Vagina (tissue), 2 donors: ENCODE measurements at regions not wholly inside any gene's neighbourhood (a gene's known extent, or its start where the extent isn't known, plus 50 kb on each side); places are given as distances from the start of the nearest gene placed in this dataset.
"Not testable (repeated sequence)": the region's sequence is repeated elsewhere in the genome, so short reads cannot be mapped to it uniquely, and the experiment has no call there.

Experiments used
- DNase-seq, 2 donors: peaks; one replicate each; pipeline ENCODE4 v3.0.0-alpha.2; 2017; ENCODE audit errors: extremely low spot score in 2 of 2
- H3K27ac ChIP-seq: fragments of 200-600 bp; sonication (generic); one replicate; pipeline ENCODE4 v1.5.1; 2019
- H3K27me3 ChIP-seq: fragments of 200-600 bp; sonication (generic); one replicate; pipeline ENCODE4 v1.5.1; 2019
- H3K36me3 ChIP-seq, 2 donors: fragments of 200-600 bp; sonication (generic); one replicate each; pipeline ENCODE4 v1.5.1; 2017 to 2019
- H3K4me1 ChIP-seq: fragments of 200-600 bp; sonication (generic); one replicate; pipeline ENCODE4 v1.5.1; 2019
- H3K4me3 ChIP-seq, 2 donors: fragments of 200-600 bp; sonication (generic); 1 replicate in 1 of 2; 2 replicates in 1 of 2; pipeline ENCODE4 v1.5.1; 2016 to 2019
- H3K9me3 ChIP-seq: fragments of 200-600 bp; sonication (generic); one replicate; pipeline ENCODE4 v1.5.1; 2019
- intact Hi-C: fragments of 100-400 bp; cut with DNase I; formaldehyde crosslinking; loops from one replicate; pipeline ENCODE4 v1.15.1; 2023

GRCh38 chr21:6074935-6075334, 4446.4 kb upstream of the TPTE start:
- H3K27me3 ChIP-seq, DNase-seq, H3K36me3 ChIP-seq, H3K27ac ChIP-seq, H3K4me3 ChIP-seq, intact Hi-C loops, H3K4me1 ChIP-seq, H3K9me3 ChIP-seq: not testable (repeated sequence)

GRCh38 chr21:6075627-6076208, 4445.7 kb upstream of the TPTE start:
- H3K36me3 ChIP-seq, H3K9me3 ChIP-seq, H3K27me3 ChIP-seq, H3K4me1 ChIP-seq, H3K27ac ChIP-seq, DNase-seq, intact Hi-C loops, H3K4me3 ChIP-seq: not testable (repeated sequence)

GRCh38 chr21:6077358-6077757, 4444.0 kb upstream of the TPTE start:
- H3K27me3 ChIP-seq, H3K4me1 ChIP-seq, H3K9me3 ChIP-seq, intact Hi-C loops, DNase-seq, H3K4me3 ChIP-seq, H3K27ac ChIP-seq, H3K36me3 ChIP-seq: not testable (repeated sequence)

- H3K27ac ChIP-seq, H3K36me3 ChIP-seq, DNase-seq, H3K4me3 ChIP-seq, H3K4me1 ChIP-seq, H3K27me3 ChIP-seq, H3K9me3 ChIP-seq, intact Hi-C loops: not testable (repeated sequence)
Observed at GRCh38 chr21:6078902-6079301, 4442.5 kb upstream of the TPTE start.

- H3K36me3 ChIP-seq, H3K4me3 ChIP-seq, DNase-seq, intact Hi-C loops, H3K27ac ChIP-seq, H3K27me3 ChIP-seq, H3K9me3 ChIP-seq, H3K4me1 ChIP-seq: not testable (repeated sequence)
Observed at GRCh38 chr21:6080941-6081655, 4440.3 kb upstream of the TPTE start.

GRCh38 chr21:6082166-6082565, 4439.2 kb upstream of the TPTE start:
- not testable (repeated sequence) for DNase-seq

GRCh38 chr21:6083574-6084120, 4437.7 kb upstream of the TPTE start:
- intact Hi-C loops, H3K36me3 ChIP-seq, H3K9me3 ChIP-seq, H3K27me3 ChIP-seq, H3K4me3 ChIP-seq, H3K4me1 ChIP-seq, H3K27ac ChIP-seq, DNase-seq: not testable (repeated sequence)

More at GRCh38 chr21:6082166-6082565, 4439.2 kb upstream of the TPTE start:
- H3K27me3 ChIP-seq, H3K9me3 ChIP-seq, H3K4me3 ChIP-seq, intact Hi-C loops, H3K27ac ChIP-seq, H3K36me3 ChIP-seq, H3K4me1 ChIP-seq: not testable (repeated sequence)

GRCh38 chr21:6086038-6086437, 4435.3 kb upstream of the TPTE start:
- H3K27ac ChIP-seq, H3K36me3 ChIP-seq: not testable (repeated sequence)

GRCh38 chr21:6087579-6088178, 4433.7 kb upstream of the TPTE start:
- H3K9me3 ChIP-seq, H3K27ac ChIP-seq, H3K36me3 ChIP-seq, H3K4me3 ChIP-seq, H3K4me1 ChIP-seq, intact Hi-C loops, DNase-seq, H3K27me3 ChIP-seq: not testable (repeated sequence)

More at GRCh38 chr21:6086038-6086437, 4435.3 kb upstream of the TPTE start:
- H3K4me1 ChIP-seq, H3K4me3 ChIP-seq, H3K27me3 ChIP-seq, H3K9me3 ChIP-seq, DNase-seq, intact Hi-C loops: not testable (repeated sequence)

GRCh38 chr21:6090286-6090908, 4431.0 kb upstream of the TPTE start:
- H3K4me3 ChIP-seq, H3K36me3 ChIP-seq, H3K9me3 ChIP-seq, H3K27me3 ChIP-seq, DNase-seq, intact Hi-C loops, H3K4me1 ChIP-seq, H3K27ac ChIP-seq: not testable (repeated sequence)

- H3K27me3 ChIP-seq, H3K9me3 ChIP-seq, intact Hi-C loops, H3K4me3 ChIP-seq, H3K36me3 ChIP-seq, H3K27ac ChIP-seq, H3K4me1 ChIP-seq, DNase-seq: not testable (repeated sequence)
Observed at GRCh38 chr21:6091335-6092027, 4429.9 kb upstream of the TPTE start.

GRCh38 chr21:6092401-6092800, 4429.0 kb upstream of the TPTE start:
- intact Hi-C loops, H3K9me3 ChIP-seq, H3K27me3 ChIP-seq, H3K4me1 ChIP-seq, H3K36me3 ChIP-seq, H3K4me3 ChIP-seq, H3K27ac ChIP-seq, DNase-seq: not testable (repeated sequence)

GRCh38 chr21:6093419-6093818, 4428.0 kb upstream of the TPTE start:
- H3K27me3 ChIP-seq, intact Hi-C loops, DNase-seq: not testable (repeated sequence)

More at GRCh38 chr21:6093419-6093818, 4428.0 kb upstream of the TPTE start:
- H3K9me3 ChIP-seq, H3K36me3 ChIP-seq, H3K4me1 ChIP-seq, H3K27ac ChIP-seq, H3K4me3 ChIP-seq: not testable (repeated sequence)
